Ovary (tissue), 7 donors: ENCODE measurements at regions not wholly inside any gene's neighbourhood (a gene's known extent, or its start where the extent isn't known, plus 50 kb on each side); places are given as distances from the start of the nearest gene placed in this dataset.

ENCODE experiments used
- DNase-seq, 5 donors: peaks; one replicate each; pipeline ENCODE4 v3.0.0-alpha.2; 2019 to 2020
- H3K27ac ChIP-seq, 2 donors: fragments of 200-600 bp; one replicate each; pipeline versions ENCODE4 v1.5.1 to v1.8.0; 2019 to 2022
- H3K27me3 ChIP-seq: fragments of 200-600 bp; one replicate; pipeline ENCODE4 v1.8.0; 2022
- H3K36me3 ChIP-seq: fragments of 200-600 bp; sonication (generic); one replicate; pipeline ENCODE4 v1.5.1; 2019
- H3K4me1 ChIP-seq: one replicate; pipeline ENCODE4 v1.8.1; 2013; ENCODE audit warnings: mild to moderate bottlenecking, moderate library complexity; ENCODE audit not compliant: insufficient read depth
- H3K4me3 ChIP-seq: fragments of 200-600 bp; sonication (generic); one replicate; pipeline ENCODE4 v1.5.1; 2017
- H3K9me3 ChIP-seq, 2 donors: fragments of 200-600 bp in 1 of 2; sonication (generic) in 1 of 2; one replicate each; pipeline versions ENCODE4 v1.5.1 to v1.8.1; 2013 to 2019; ENCODE audit warnings: mild to moderate bottlenecking in 1 of 2, moderate library complexity in 1 of 2
- CTCF ChIP-seq, 3 donors: fragments of 450-650 bp in 2 of 3; fragments of 200-600 bp in 1 of 3; IDR thresholded peaks; one replicate each; pipeline versions ENCODE4 v1.5.1 to v1.8.0; 2016 to 2022; ENCODE audit warnings: antibody characterized with exemption in 3 of 3, mild to moderate bottlenecking in 1 of 3
- EP300 ChIP-seq: sonication (generic); formaldehyde crosslinking; IDR thresholded peaks from one replicate; pipeline ENCODE4 v1.6.1; 2017; ENCODE audit warnings: antibody characterized with exemption
- POLR2A ChIP-seq: fragments of 450-650 bp; IDR thresholded peaks from one replicate; pipeline ENCODE4 v1.6.1; 2017; ENCODE audit warnings: antibody characterized with exemption, mild to moderate bottlenecking, moderate library complexity
- WGBS, 3 donors: extraction: QIAGEN DNeasy Blood & Tissue Kit in 1 of 3; methylation state at CpG; one replicate each; pipeline versions ENCODE4 v1.1.5 to v1.1.7; 2013 to 2017; 5-methylcytosine and 5-hydroxymethylcytosine counted together
- intact Hi-C, 4 donors: fragments of 100-400 bp; cut with DNase I; formaldehyde crosslinking; loops; one replicate each; pipeline versions ENCODE4 v1.11.0 to v1.15.1; 2022 to 2023
- donor health status: DM: no; HTN: no; CAD: no; lungs with moderate emphysema.
- donor health status: DM: no; HTN: no; CAD: no.
- donor health status: Bipolar disorder and iron deficiency.
- donor health status: DM: no; HTN: no; CAD: no.
- donor health status: DM: yes; HTN: yes; CAD: no.

DNA sequence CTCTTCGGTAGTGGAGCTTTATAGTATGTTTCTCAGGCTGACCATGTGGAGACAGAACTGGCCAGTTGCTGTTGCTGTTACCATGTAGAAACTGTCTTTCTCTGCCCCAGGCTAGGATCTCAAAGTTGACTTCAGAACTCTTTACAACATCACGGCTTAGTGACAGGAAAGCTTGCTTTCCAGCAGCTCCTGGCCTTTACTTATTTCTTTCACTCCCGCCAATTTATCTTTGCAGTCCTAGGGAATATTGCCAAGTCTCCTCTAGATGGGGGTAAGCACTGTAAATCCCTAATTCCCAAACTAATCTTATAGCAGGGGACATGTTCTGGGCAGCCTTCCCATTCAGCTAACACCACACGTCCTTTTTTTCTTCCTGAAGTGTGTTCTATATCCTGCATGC lies 631.6 kb downstream of the SPRY1 start:
- Histone ChIP-seq H3K36me3 (no peaks in the 10 kb centered on the region), H3K4me1 (peaks cover 1% of the 10 kb centered on the region), H3K4me3 (no peak overlapping the region), H3K27me3 (no peaks in the 10 kb centered on the region), H3K9me3 (no peaks in the 10 kb centered on the region), H3K27ac (no peak overlapping the region)
- TF ChIP-seq POLR2A (no peak), CTCF (IDR thresholded peaks at IDR 0.05) (no peak), EP300 (no peak)
- no peak for DNase-seq
- WGBS, 3 donors, result 35 to 62% (median 49%) methylated on average over 4 of the region's 4 CpGs
- intact Hi-C loops, result no loop called here

DNA sequence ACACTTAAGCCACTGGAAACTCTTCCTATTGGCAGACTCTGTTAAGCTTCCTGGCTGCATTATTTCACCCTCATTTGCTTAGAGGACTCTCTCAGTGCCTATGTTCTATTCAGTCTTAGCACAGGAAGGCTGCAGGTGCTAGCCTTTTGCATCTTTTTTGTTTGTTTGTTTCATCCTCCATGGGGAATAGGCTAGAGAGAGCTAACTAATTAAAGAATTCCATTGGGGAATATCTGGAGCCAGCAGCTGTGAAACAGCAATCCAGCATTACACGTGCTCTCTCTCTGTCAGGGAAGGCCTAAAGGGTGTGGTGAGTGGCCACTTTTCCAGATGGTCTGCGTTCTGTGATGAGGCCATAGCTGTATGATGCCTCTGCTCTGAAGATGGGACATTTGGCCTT lies 633.6 kb downstream of the SPRY1 start:
- no peak for DNase-seq
- Histone ChIP-seq H3K4me1 (peaks cover 1% of the 10 kb centered on the region), H3K36me3 (no peaks in the 10 kb centered on the region), H3K27me3 (no peaks in the 10 kb centered on the region), H3K27ac (no peak overlapping the region), H3K9me3 (no peaks in the 10 kb centered on the region), H3K4me3 (no peak overlapping the region)
- no peak for TF ChIP-seq EP300
- no peak for TF ChIP-seq POLR2A
- TF ChIP-seq CTCF (IDR thresholded peaks at IDR 0.05), result no peak
- WGBS, 3 donors, result 24 to 46% (median 38%) methylated on average over 2 of the region's 2 CpGs
- intact Hi-C loops, result no loop called here

DNA sequence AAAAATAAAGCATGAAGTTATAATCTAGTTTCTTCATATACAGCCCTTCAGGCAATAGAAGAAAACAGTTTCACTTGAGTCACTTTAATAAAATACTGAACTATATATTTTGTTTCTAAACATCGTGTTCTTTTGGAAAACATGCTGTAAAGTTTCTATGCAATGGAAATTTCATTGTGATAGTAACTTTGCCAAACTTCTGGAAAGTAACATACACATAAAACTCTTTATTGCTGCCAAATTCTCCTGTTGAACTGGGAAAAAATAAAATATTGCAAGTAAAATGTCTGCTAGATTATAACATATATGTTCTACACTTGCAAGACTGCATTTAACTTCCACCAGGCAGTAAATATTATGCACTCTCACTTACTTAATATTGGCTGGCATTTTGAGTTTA lies 635.4 kb downstream of the SPRY1 start:
- Histone ChIP-seq H3K27me3 (no peaks in the 10 kb centered on the region), H3K36me3 (no peaks in the 10 kb centered on the region), H3K27ac (no peak overlapping the region), H3K4me3 (no peak overlapping the region), H3K4me1 (peaks cover 1% of the 10 kb centered on the region), H3K9me3 (no peaks in the 10 kb centered on the region)
- 15 to 22% (median 21%) methylated on average over 1 of the region's 1 CpG for WGBS, 3 donors
- DNase-seq, result no peak
- TF ChIP-seq EP300 (no peak), POLR2A (no peak), CTCF (IDR thresholded peaks at IDR 0.05) (no peak)
- intact Hi-C loops, result no loop called here

DNA sequence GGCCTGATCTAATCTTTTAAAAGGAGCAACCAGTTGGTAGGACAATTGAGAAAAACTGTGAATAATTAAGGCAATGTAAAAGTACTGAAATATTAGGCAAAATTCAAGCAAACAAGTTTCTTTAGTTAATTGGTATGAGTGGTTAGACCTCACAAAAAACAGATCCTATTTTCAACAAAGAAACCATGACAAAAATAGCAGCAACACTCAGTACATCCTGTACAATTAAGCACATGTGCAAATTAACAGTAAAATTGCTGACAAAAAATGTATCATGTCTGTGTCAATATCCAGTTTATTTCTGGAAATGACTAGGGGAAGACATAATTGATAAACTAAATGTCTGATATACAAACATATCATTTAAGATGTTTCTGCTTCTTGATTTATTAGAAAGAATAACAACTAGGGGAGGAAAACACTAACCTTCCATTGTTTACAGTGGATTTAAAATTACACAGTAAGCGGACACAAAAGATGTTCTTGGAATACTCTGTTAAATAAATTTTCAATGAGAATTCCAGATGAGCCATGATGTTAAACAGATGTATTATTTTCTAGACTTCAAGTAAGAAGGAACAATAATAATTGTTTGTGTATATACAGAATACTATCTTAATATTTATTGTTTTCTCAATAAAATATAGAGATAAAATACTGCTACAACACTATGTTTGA lies 638.9 kb downstream of the SPRY1 start:
- no peak for DNase-seq
- WGBS, 3 donors, result 18 to 40% (median 18%) methylated on average over 1 of the region's 1 CpG
- Histone ChIP-seq H3K4me3 (no peak overlapping the region), H3K27me3 (no peaks in the 10 kb centered on the region), H3K36me3 (no peaks in the 10 kb centered on the region), H3K9me3 (no peaks in the 10 kb centered on the region), H3K27ac (no peak overlapping the region), H3K4me1 (no peaks in the 10 kb centered on the region)
- intact Hi-C loops, result no loop called here
- no peak for TF ChIP-seq POLR2A
- no peak for TF ChIP-seq EP300
- TF ChIP-seq CTCF (IDR thresholded peaks at IDR 0.05), result no peak
